Left renal cortex interstitium (tissue), 4 donors: ENCODE measurements at regions not wholly inside any gene's neighbourhood (a gene's known extent, or its start where the extent isn't known, plus 50 kb on each side); places are given as distances from the start of the nearest gene placed in this dataset.
"Not testable (repeated sequence)": the region's sequence is repeated elsewhere in the genome, so short reads cannot be mapped to it uniquely, and the experiment has no call there.

ENCODE experiments used
- DNase-seq, 4 donors: peaks; one replicate each; pipeline ENCODE4 v3.0.0-alpha.2; 2013; ENCODE audit warnings: low read depth in 4 of 4, low spot score in 2 of 4, missing footprints in 1 of 4

- no peak for DNase-seq
These were observed 76.0 kb downstream of the CHD9NB start for GRCh38 chr16:52976539-52977167.

GRCh38 chr16:52967744-52968143 lies 85.0 kb downstream of the CHD9NB start:
- no peak for DNase-seq

GRCh38 chr16:52964290-52964689 lies 88.4 kb downstream of the CHD9NB start:
- DNase-seq: no peak

GRCh38 chr16:52963855-52964242 lies 88.8 kb downstream of the CHD9NB start:
- no peak for DNase-seq

- no peak for DNase-seq
These were observed 89.4 kb downstream of the CHD9NB start for GRCh38 chr16:52963212-52963854.

- no peak for DNase-seq
These were observed 93.7 kb downstream of the CHD9NB start for GRCh38 chr16:52958951-52959350.

- DNase-seq: no peak
These were observed 95.5 kb downstream of the CHD9NB start for GRCh38 chr16:52957199-52957598.

- DNase-seq: no peak
These were observed 96.7 kb downstream of the CHD9NB start for GRCh38 chr16:52956044-52956443.

- no peak for DNase-seq
These were observed 99.5 kb downstream of the CHD9NB start for GRCh38 chr16:52953215-52953614.

- DNase-seq: no peak
These were observed 103.8 kb downstream of the CHD9NB start for GRCh38 chr16:52948946-52949345.

- DNase-seq: no peak
These were observed 120.4 kb downstream of the CHD9NB start for GRCh38 chr16:52932321-52932720.

GRCh38 chr16:52929478-52930400 lies 123.0 kb downstream of the CHD9NB start:
- no peak for DNase-seq

GRCh38 chr16:52928955-52929354 lies 123.7 kb downstream of the CHD9NB start:
- no peak for DNase-seq

GRCh38 chr16:52925143-52925542 lies 127.6 kb downstream of the CHD9NB start:
- DNase-seq: no peak

GRCh38 chr16:52924162-52924561 lies 128.5 kb downstream of the CHD9NB start:
- no peak for DNase-seq

- DNase-seq: no peak
These were observed 131.6 kb downstream of the CHD9NB start for GRCh38 chr16:52921104-52921503.

GRCh38 chr16:52920331-52920730 lies 132.4 kb downstream of the CHD9NB start:
- no peak for DNase-seq

- DNase-seq: no peak
These were observed 138.3 kb downstream of the CHD9NB start for GRCh38 chr16:52914428-52914827.

- DNase-seq: peak in 2 of 4 donors; percentile 19 to 49
These were observed 140.0 kb downstream of the CHD9NB start for GRCh38 chr16:52912565-52913173.

- DNase-seq: not testable (repeated sequence)
These were observed 144.6 kb downstream of the CHD9NB start for GRCh38 chr16:52908057-52908456.

GRCh38 chr16:52906281-52906680 lies 146.4 kb downstream of the CHD9NB start:
- no peak for DNase-seq
